GM12878 (cell line): ENCODE measurements at regions not wholly inside any gene's neighbourhood (a gene's known extent, or its start where the extent isn't known, plus 50 kb on each side); places are given as distances from the start of the nearest gene placed in this dataset.

ENCODE experiments used
- ATAC-seq: fragments of 200-7000 bp; cut with Tn5 transposase; 3 replicates; pipeline ENCODE4 v1.9.1; 2020; ENCODE audit warnings: mild to moderate bottlenecking, moderate library complexity
- BruUV-seq: library from RNA; stranded (reverse); fragments of 400-500 nt; replicated peaks from 2 replicates; lab custom pipeline; 2021; lab: Mats Ljungman, UMichigan
- CTCF ChIA-PET: fragments of 300-600 bp; sonication (Branson Sonifier 250); formaldehyde crosslinking; extraction: SDS; loops from one replicate; lab custom pipeline; 2021; ENCODE audit warnings: inconsistent platforms; lab: Yijun Ruan, JAX
- POLR2A ChIA-PET: fragments of 350-600 bp; formaldehyde crosslinking; extraction: SDS; loops from one replicate; lab custom pipeline; 2021; ENCODE audit warnings: inconsistent platforms; lab: Charles Lee
- RAD21 ChIA-PET: fragments of 300-600 bp; sonication (Branson Sonifier 250); formaldehyde crosslinking; loops from one replicate; lab custom pipeline; 2023; ENCODE audit warnings: antibody characterized with exemption; ENCODE audit not compliant: unreplicated experiment; lab: Charles Lee
- SMC1A ChIA-PET: fragments of 300-600 bp; sonication (Branson Sonifier 250); formaldehyde crosslinking; loops from one replicate; lab custom pipeline; 2023; ENCODE audit not compliant: unreplicated experiment, uncharacterized antibody; lab: Charles Lee
- DNase-seq: peaks from one replicate; pipeline ENCODE4 v3.0.0-alpha.2; 2011; ENCODE audit warnings: low read depth, low spot score
- FAIRE-seq: peaks from 3 replicates; lab custom pipeline; 2011; peaks lifted over from hg19 to GRCh38; lab: Jason Lieb, UNC
- H2AFZ ChIP-seq: 2 replicates; pipeline ENCODE4 v1.6.0; 2011; ENCODE audit warnings: low read depth, low read length, control low read depth; ENCODE audit not compliant: control insufficient read depth
- H3K27ac ChIP-seq: 2 replicates; pipeline ENCODE4 v1.5.1; 2011; ENCODE audit warnings: control low read depth; ENCODE audit not compliant: control insufficient read depth, insufficient read depth
- H3K27me3 ChIP-seq, 2 experiments: replicated peaks in 1 of 2; 2 replicates each; pipeline versions ENCODE4 v1.6.0 to v1.6.1; 2011; ENCODE audit warnings: low read length in 1 of 2; ENCODE audit not compliant: control insufficient read depth in 2 of 2, insufficient read depth in 2 of 2
- H3K36me3 ChIP-seq, 2 experiments: 2 replicates each; pipeline ENCODE4 v1.5.1; 2011; ENCODE audit warnings: low read length in 1 of 2; ENCODE audit not compliant: control insufficient read depth in 2 of 2, insufficient read depth in 2 of 2
- H3K4me1 ChIP-seq: 2 replicates; pipeline ENCODE4 v1.6.1; 2011; ENCODE audit warnings: mild to moderate bottlenecking, low read length, moderate library complexity, mixed read lengths; ENCODE audit not compliant: control insufficient read depth, insufficient read depth
- H3K4me2 ChIP-seq: 2 replicates; pipeline ENCODE4 v1.6.0; 2011; ENCODE audit warnings: control low read depth; ENCODE audit not compliant: control insufficient read depth, insufficient read depth
- H3K4me3 ChIP-seq: fragments of 200-600 bp; sonication (generic); 2 replicates; pipeline ENCODE4 v1.5.1; 2016
- H3K79me2 ChIP-seq: 2 replicates; pipeline ENCODE4 v1.6.0; 2011; ENCODE audit warnings: low read length; ENCODE audit not compliant: control insufficient read depth, insufficient read depth
- H3K9ac ChIP-seq: 2 replicates; pipeline ENCODE4 v1.8.0; 2011; ENCODE audit warnings: low read length, control low read depth, mixed read lengths; ENCODE audit not compliant: control insufficient read depth, insufficient read depth
- H3K9me3 ChIP-seq: replicated peaks from 3 replicates; pipeline ENCODE4 v1.5.1; 2011; ENCODE audit warnings: mild to moderate bottlenecking, low read length; ENCODE audit not compliant: control insufficient read depth, insufficient read depth
- H4K20me1 ChIP-seq: 2 replicates; pipeline ENCODE4 v1.6.0; 2011; ENCODE audit not compliant: control insufficient read depth, insufficient read depth
- NRF1 ChIP-seq: conservative IDR thresholded peaks from 2 replicates; pipeline ENCODE4 v1.6.1; 2011; ENCODE audit warnings: mild to moderate bottlenecking, low read depth, low read length, improper control_type of control experiment
- RUNX3 ChIP-seq: IDR thresholded peaks from 2 replicates; pipeline ENCODE4 v1.6.1; 2012; ENCODE audit warnings: low read length, inconsistent platforms
- SREBF2 ChIP-seq: IDR thresholded peaks from 2 replicates; pipeline ENCODE4 v1.6.1; 2012; ENCODE audit warnings: mild to moderate bottlenecking, low read length
- SUPT20H ChIP-seq: IDR thresholded peaks from 2 replicates; pipeline ENCODE4 v1.6.1; 2011; ENCODE audit warnings: low read depth, mild to moderate bottlenecking, low read length, moderate library complexity, borderline replicate concordance; ENCODE audit not compliant: control insufficient read depth
- SUZ12 ChIP-seq: fragments of 200-600 bp; sonication (generic); IDR thresholded peaks from one replicate; pipeline ENCODE4 v1.6.1; 2018; ENCODE audit warnings: antibody characterized with exemption, mild to moderate bottlenecking; ENCODE audit not compliant: unreplicated experiment
- WGBS: methylation state at CpG from one replicate; pipeline ENCODE4 v1.1.6; 2016; ENCODE audit warnings: low lambda C conversion rate; ENCODE audit not compliant: insufficient replicate concordance, insufficient coverage; ENCODE audit errors: missing lambda C conversion rate; 5-methylcytosine and 5-hydroxymethylcytosine counted together
- in situ Hi-C: fragments of 300-500 bp; cut with MboI; formaldehyde crosslinking; loops from 9 replicates; pipeline ENCODE4 v1.14.3; 2018; ENCODE audit warnings: mixed read lengths
- intact Hi-C: fragments of 100-400 bp; cut with micrococcal nuclease; formaldehyde crosslinking; loops from one replicate; pipeline ENCODE4 v1.14.2; 2022; ENCODE audit not compliant: unreplicated experiment
- TF ChIP-seq, protein P1 (sequence below): IDR thresholded peaks from 2 replicates; pipeline ENCODE4 v1.6.1; 2011; ENCODE audit warnings: mild to moderate bottlenecking, low read depth, low read length, moderate library complexity; ENCODE audit not compliant: insufficient replicate concordance
- TF ChIP-seq, protein P2 (sequence below): IDR thresholded peaks from 2 replicates; pipeline ENCODE4 v1.6.1; 2011; ENCODE audit warnings: borderline replicate concordance, low read depth, mild to moderate bottlenecking, moderate library complexity, low read length; ENCODE audit not compliant: insufficient read depth, poor library complexity, severe bottlenecking

DNA sequence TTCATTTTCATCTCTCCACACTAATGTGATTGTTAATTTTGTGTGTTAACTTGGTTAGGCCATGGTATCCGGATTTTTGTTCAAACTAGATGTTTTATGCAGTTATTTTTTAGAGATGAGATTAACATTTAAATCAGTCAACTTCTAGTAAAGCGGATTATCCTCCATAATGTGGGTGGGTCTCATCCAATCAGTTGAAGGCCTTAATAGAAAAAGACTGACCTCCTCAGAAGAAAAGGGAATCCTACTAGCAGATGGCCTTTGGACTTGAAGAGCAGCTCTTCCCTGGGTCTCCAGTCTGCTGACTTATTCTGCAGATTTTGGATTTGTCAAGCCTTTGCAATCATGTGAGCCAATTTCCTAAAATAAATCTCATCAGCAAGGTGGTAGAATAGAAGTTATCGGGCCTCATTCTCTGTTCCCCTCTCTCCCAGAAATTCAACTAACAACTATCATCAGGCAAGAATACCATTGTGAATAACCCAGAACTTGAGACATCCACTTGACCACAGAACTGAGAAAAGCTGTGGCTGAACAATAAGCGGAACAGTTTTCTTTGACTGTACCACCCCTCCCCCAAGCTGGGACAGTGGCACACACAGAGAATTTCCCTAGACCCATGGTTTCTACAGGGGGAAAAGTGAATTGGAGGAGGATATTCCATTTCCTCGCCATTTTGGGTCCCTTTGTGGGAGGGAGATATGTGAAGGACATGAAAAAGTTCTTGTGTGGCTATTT lies 323.0 kb downstream of the UTRN start:
- DNase-seq (no peak), ATAC-seq (no peak), FAIRE-seq (no peak)
- ChIA-PET RAD21 (no interaction called here), CTCF (no interaction called here), POLR2A (no interaction called here), SMC1A (no interaction called here)
- Histone ChIP-seq H3K4me3 (no peak overlapping the region), H3K4me2 (no peak overlapping the region), H3K36me3 (no peaks in the 10 kb centered on the region), H4K20me1 (no peaks in the 10 kb centered on the region; the same call in 1 of the 2 replicates), H3K27me3 (no peaks in the 10 kb centered on the region), H3K4me1 (no peaks in the 10 kb centered on the region), H2AFZ (no peak overlapping the region), H3K79me2 (no peaks in the 10 kb centered on the region), H3K9ac (no peak overlapping the region), H3K27ac (no peak overlapping the region), H3K9me3 (no peaks in the 10 kb centered on the region)
- peak; percentile 35; the same call in 1 of the 2 replicates for TF ChIP-seq RUNX3
- no peak for TF ChIP-seq NRF1
- intact Hi-C loops (no loop called here), in situ Hi-C loops (no loop called here)
- 81% methylated on average over 5 of the region's 5 CpGs for WGBS
- BruUV-seq, result no TSS peak

DNA sequence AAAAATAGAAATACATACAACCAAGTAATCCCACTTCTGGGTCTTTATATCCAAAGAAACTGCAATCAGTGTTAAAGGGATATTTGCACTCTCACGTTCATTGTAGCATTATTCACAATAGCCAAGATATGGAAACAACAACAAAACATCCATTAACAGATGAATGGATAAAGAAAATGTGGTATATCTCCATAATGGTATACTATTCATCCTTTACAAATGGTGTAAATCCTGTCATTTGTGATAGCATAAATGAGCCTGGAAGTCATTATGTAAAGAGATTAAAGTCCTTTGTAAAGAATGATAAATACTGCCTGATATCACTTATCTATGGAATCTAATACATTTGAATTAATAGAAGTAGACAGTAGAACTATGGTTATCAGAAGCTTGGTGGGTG lies 327.7 kb downstream of the UTRN start:
- Histone ChIP-seq H3K4me1 (peaks cover 3% of the 10 kb centered on the region; the same call in 1 of the 2 replicates), H3K36me3 (no peaks in the 10 kb centered on the region), H2AFZ (no peak overlapping the region), H3K27me3 (no peaks in the 10 kb centered on the region), H3K4me3 (no peak overlapping the region), H3K9ac (no peak overlapping the region), H3K9me3 (no peaks in the 10 kb centered on the region), H3K4me2 (no peak overlapping the region), H4K20me1 (no peaks in the 10 kb centered on the region; the same call in 1 of the 2 replicates), H3K79me2 (no peaks in the 10 kb centered on the region), H3K27ac (no peak overlapping the region)
- ChIA-PET SMC1A (no interaction called here), CTCF (no interaction called here), RAD21 (no interaction called here), POLR2A (no interaction called here)
- DNase-seq (no peak), FAIRE-seq (no peak), ATAC-seq (no peak)
- no peak for TF ChIP-seq SUZ12
- TF ChIP-seq SUPT20H, result no peak
- no peak for TF ChIP-seq RUNX3
- no peak for TF ChIP-seq SREBF2
- TF ChIP-seq, protein P1, sequence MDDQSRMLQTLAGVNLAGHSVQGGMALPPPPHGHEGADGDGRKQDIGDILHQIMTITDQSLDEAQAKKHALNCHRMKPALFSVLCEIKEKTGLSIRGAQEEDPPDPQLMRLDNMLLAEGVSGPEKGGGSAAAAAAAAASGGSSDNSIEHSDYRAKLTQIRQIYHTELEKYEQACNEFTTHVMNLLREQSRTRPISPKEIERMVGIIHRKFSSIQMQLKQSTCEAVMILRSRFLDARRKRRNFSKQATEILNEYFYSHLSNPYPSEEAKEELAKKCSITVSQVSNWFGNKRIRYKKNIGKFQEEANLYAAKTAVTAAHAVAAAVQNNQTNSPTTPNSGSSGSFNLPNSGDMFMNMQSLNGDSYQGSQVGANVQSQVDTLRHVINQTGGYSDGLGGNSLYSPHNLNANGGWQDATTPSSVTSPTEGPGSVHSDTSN, result no peak
- TF ChIP-seq, protein P2, sequence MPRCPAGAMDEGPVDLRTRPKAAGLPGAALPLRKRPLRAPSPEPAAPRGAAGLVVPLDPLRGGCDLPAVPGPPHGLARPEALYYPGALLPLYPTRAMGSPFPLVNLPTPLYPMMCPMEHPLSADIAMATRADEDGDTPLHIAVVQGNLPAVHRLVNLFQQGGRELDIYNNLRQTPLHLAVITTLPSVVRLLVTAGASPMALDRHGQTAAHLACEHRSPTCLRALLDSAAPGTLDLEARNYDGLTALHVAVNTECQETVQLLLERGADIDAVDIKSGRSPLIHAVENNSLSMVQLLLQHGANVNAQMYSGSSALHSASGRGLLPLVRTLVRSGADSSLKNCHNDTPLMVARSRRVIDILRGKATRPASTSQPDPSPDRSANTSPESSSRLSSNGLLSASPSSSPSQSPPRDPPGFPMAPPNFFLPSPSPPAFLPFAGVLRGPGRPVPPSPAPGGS, result no peak
- WGBS, result 94% methylated on average over 1 of the region's 1 CpG
- in situ Hi-C loops, result no loop called here
- BruUV-seq, result no TSS peak
- intact Hi-C loops, result no loop called here
